GM23338 (cell line): ENCODE measurements at regions not wholly inside any gene's neighbourhood (a gene's known extent, or its start where the extent isn't known, plus 50 kb on each side); places are given as distances from the start of the nearest gene placed in this dataset.

ENCODE experiments used
- ATAC-seq: fragments of 200-7000 bp; cut with Tn5 transposase; 3 replicates; pipeline ENCODE4 v1.9.1; 2020
- DNase-seq: peaks from one replicate; pipeline ENCODE4 v3.0.0-alpha.2; 2015; ENCODE audit warnings: low spot score
- H2AFZ ChIP-seq: fragments of 200-600 bp; sonication (generic); 2 replicates; pipeline ENCODE4 v1.8.0; 2016; ENCODE audit warnings: antibody characterized with exemption, mild to moderate bottlenecking, moderate library complexity
- H3F3A ChIP-seq: fragments of 200-600 bp; sonication (generic); replicated peaks from 2 replicates; pipeline ENCODE4 v1.8.0; 2017; ENCODE audit warnings: antibody characterized with exemption, mixed run types, low read depth
- H3K27ac ChIP-seq: fragments of 200-600 bp; sonication (generic); 2 replicates; pipeline ENCODE4 v1.6.1; 2016; ENCODE audit warnings: low read depth
- H3K27me3 ChIP-seq: fragments of 200-600 bp; sonication (generic); 2 replicates; pipeline ENCODE4 v1.8.0; 2016; ENCODE audit warnings: mild to moderate bottlenecking, mixed run types, moderate library complexity; ENCODE audit not compliant: insufficient read depth
- H3K36me3 ChIP-seq: fragments of 200-600 bp; sonication (generic); 2 replicates; pipeline ENCODE4 v1.8.0; 2016; ENCODE audit warnings: mild to moderate bottlenecking; ENCODE audit not compliant: insufficient read depth
- H3K4me1 ChIP-seq: fragments of 200-600 bp; sonication (generic); 2 replicates; pipeline ENCODE4 v1.8.0; 2016; ENCODE audit warnings: mild to moderate bottlenecking, moderate library complexity; ENCODE audit not compliant: insufficient read depth
- H3K4me2 ChIP-seq: fragments of 200-600 bp; sonication (generic); 2 replicates; pipeline ENCODE4 v1.7.1; 2017; ENCODE audit warnings: mixed run types
- H3K4me3 ChIP-seq: fragments of 200-600 bp; sonication (generic); 2 replicates; pipeline ENCODE4 v1.6.1; 2016; ENCODE audit warnings: mixed run types
- H3K79me2 ChIP-seq: fragments of 200-600 bp; sonication (generic); replicated peaks from 2 replicates; pipeline ENCODE4 v1.8.0; 2017; ENCODE audit warnings: mild to moderate bottlenecking; ENCODE audit not compliant: insufficient read depth
- H3K9me2 ChIP-seq: fragments of 200-600 bp; sonication (generic); 2 replicates; pipeline ENCODE4 v1.8.0; 2017; ENCODE audit not compliant: insufficient read depth
- H4K20me1 ChIP-seq: fragments of 200-600 bp; sonication (generic); replicated peaks from 2 replicates; pipeline ENCODE4 v1.8.0; 2017; ENCODE audit warnings: mild to moderate bottlenecking; ENCODE audit not compliant: insufficient read depth
- H3K27ac Mint-ChIP-seq: 2 replicates; pipeline ENCODE4 v1.8.0; 2020; ENCODE audit warnings: inconsistent platforms, mild to moderate bottlenecking, moderate library complexity, mixed read lengths
- H3K27me3 Mint-ChIP-seq: 3 replicates; pipeline ENCODE4 v1.8.0; 2022; ENCODE audit warnings: low read depth, mild to moderate bottlenecking, moderate library complexity, mixed read lengths, inconsistent platforms; ENCODE audit not compliant: insufficient read depth, poor library complexity
- H3K36me3 Mint-ChIP-seq: 3 replicates; pipeline ENCODE4 v1.8.0; 2021; ENCODE audit warnings: low read depth, mild to moderate bottlenecking, inconsistent platforms, moderate library complexity, mixed read lengths
- H3K4me1 Mint-ChIP-seq: 3 replicates; pipeline ENCODE4 v1.8.0; 2020; ENCODE audit warnings: mild to moderate bottlenecking, inconsistent platforms, mixed read lengths
- H3K4me3 Mint-ChIP-seq: 3 replicates; pipeline ENCODE4 v1.8.0; 2021; ENCODE audit warnings: moderate library complexity, mild to moderate bottlenecking, inconsistent platforms, mixed read lengths
- H3K9me3 Mint-ChIP-seq: 3 replicates; pipeline ENCODE4 v1.8.0; 2020; ENCODE audit warnings: moderate library complexity, mild to moderate bottlenecking, inconsistent platforms, mixed read lengths
- CREB1 ChIP-seq: fragments of 250-450 bp; sonication (Bioruptor Pico); IDR thresholded peaks from 2 replicates; pipeline ENCODE4 v1.5.0; 2020; ENCODE audit warnings: low read depth, mild to moderate bottlenecking, moderate library complexity
- EZH2 ChIP-seq: fragments of 200-600 bp; sonication (generic); IDR thresholded peaks from one replicate; pipeline ENCODE4 v1.8.0; 2017; ENCODE audit warnings: antibody characterized with exemption, mild to moderate bottlenecking, low read depth; ENCODE audit not compliant: unreplicated experiment
- EZH2phosphoT487 ChIP-seq: fragments of 200-600 bp; sonication (generic); IDR thresholded peaks from one replicate; pipeline ENCODE4 v1.8.1; 2018; ENCODE audit warnings: antibody characterized with exemption; ENCODE audit not compliant: unreplicated experiment
- JUNB ChIP-seq: IDR thresholded peaks from one replicate; pipeline ENCODE4 v1.6.1; 2016; ENCODE audit warnings: antibody characterized with exemption; ENCODE audit not compliant: unreplicated experiment
- POLR2AphosphoS5 ChIP-seq: IDR thresholded peaks from 2 replicates; pipeline ENCODE4 v1.6.1; 2016; ENCODE audit warnings: antibody characterized with exemption, low read depth
- STAT1 ChIP-seq: IDR thresholded peaks from one replicate; pipeline ENCODE4 v1.6.1; 2016; ENCODE audit warnings: antibody characterized with exemption; ENCODE audit not compliant: unreplicated experiment
- TF ChIP-seq, protein P1 (sequence below), 2 experiments: fragments of 200-600 bp in 1 of 2; sonication (generic) in 1 of 2; conservative IDR thresholded peaks; 2 replicates each; pipeline versions ENCODE4 v1.5.1 to v1.6.1; 2016 to 2017; ENCODE audit warnings: antibody characterized with exemption in 2 of 2, low read depth in 2 of 2, mild to moderate bottlenecking in 2 of 2, moderate library complexity in 1 of 2
- TF ChIP-seq, protein P2 (sequence below): IDR thresholded peaks from 2 replicates; pipeline ENCODE4 v1.6.1; 2016; ENCODE audit warnings: antibody characterized with exemption
- TF ChIP-seq, protein P3 (sequence below): fragments of 250-450 bp; sonication (Bioruptor Pico); IDR thresholded peaks from 2 replicates; pipeline ENCODE4 v1.5.0; 2020; ENCODE audit warnings: mild to moderate bottlenecking, moderate library complexity

DNA sequence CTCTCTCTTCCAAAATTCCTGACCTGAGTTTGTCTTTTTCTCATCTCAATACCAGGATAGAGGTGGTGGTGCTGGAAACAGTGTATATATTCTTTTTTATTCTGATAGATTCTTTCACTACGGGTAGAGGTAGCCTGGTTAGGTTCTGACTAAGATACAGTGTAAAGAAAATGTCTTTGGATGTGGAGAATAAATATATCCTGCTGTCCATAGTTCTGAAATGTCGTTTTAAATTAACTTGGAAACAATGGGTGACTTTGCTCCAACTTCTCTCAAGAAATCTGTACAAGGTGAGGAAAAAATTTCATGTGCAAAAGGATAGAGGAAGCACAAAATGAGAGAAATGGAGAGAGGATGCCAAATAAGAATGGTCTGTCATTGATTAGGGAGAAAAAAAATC is 546.1 kb downstream of the GBA3 start:
- no peak overlapping the region for H3K4me3 Mint-ChIP-seq
- H3K9me2 ChIP-seq = peaks cover 3% of the 10 kb centered on the region
- DNase-seq (no peak), ATAC-seq (no peak)
- H2AFZ ChIP-seq = no peak overlapping the region
- peaks cover 18% of the 10 kb centered on the region for H3K4me1 Mint-ChIP-seq
- no peaks in the 10 kb centered on the region for H3K27me3 Mint-ChIP-seq
- no peaks in the 10 kb centered on the region for H4K20me1 ChIP-seq
- H3K4me1 ChIP-seq = peaks cover 25% of the 10 kb centered on the region
- H3F3A ChIP-seq = no peaks in the 10 kb centered on the region
- H3K4me3 ChIP-seq = no peak overlapping the region
- H3K36me3 Mint-ChIP-seq = no peaks in the 10 kb centered on the region
- H3K27me3 ChIP-seq = no peaks in the 10 kb centered on the region
- no peaks in the 10 kb centered on the region for H3K36me3 ChIP-seq
- TF ChIP-seq, protein P1, sequence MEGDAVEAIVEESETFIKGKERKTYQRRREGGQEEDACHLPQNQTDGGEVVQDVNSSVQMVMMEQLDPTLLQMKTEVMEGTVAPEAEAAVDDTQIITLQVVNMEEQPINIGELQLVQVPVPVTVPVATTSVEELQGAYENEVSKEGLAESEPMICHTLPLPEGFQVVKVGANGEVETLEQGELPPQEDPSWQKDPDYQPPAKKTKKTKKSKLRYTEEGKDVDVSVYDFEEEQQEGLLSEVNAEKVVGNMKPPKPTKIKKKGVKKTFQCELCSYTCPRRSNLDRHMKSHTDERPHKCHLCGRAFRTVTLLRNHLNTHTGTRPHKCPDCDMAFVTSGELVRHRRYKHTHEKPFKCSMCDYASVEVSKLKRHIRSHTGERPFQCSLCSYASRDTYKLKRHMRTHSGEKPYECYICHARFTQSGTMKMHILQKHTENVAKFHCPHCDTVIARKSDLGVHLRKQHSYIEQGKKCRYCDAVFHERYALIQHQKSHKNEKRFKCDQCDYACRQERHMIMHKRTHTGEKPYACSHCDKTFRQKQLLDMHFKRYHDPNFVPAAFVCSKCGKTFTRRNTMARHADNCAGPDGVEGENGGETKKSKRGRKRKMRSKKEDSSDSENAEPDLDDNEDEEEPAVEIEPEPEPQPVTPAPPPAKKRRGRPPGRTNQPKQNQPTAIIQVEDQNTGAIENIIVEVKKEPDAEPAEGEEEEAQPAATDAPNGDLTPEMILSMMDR (conservative IDR thresholded peaks at IDR 0.05; ENCODE audit: low read depth in 2 of 2) = no peak
- TF ChIP-seq POLR2AphosphoS5 (no peak), EZH2phosphoT487 (no peak), EZH2 (no peak), STAT1 (no peak), JUNB (no peak), CREB1 (CRISPR knock-in tag) (no peak)
- TF ChIP-seq, protein P2, sequence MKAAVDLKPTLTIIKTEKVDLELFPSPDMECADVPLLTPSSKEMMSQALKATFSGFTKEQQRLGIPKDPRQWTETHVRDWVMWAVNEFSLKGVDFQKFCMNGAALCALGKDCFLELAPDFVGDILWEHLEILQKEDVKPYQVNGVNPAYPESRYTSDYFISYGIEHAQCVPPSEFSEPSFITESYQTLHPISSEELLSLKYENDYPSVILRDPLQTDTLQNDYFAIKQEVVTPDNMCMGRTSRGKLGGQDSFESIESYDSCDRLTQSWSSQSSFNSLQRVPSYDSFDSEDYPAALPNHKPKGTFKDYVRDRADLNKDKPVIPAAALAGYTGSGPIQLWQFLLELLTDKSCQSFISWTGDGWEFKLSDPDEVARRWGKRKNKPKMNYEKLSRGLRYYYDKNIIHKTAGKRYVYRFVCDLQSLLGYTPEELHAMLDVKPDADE = no peak
- TF ChIP-seq, protein P3, sequence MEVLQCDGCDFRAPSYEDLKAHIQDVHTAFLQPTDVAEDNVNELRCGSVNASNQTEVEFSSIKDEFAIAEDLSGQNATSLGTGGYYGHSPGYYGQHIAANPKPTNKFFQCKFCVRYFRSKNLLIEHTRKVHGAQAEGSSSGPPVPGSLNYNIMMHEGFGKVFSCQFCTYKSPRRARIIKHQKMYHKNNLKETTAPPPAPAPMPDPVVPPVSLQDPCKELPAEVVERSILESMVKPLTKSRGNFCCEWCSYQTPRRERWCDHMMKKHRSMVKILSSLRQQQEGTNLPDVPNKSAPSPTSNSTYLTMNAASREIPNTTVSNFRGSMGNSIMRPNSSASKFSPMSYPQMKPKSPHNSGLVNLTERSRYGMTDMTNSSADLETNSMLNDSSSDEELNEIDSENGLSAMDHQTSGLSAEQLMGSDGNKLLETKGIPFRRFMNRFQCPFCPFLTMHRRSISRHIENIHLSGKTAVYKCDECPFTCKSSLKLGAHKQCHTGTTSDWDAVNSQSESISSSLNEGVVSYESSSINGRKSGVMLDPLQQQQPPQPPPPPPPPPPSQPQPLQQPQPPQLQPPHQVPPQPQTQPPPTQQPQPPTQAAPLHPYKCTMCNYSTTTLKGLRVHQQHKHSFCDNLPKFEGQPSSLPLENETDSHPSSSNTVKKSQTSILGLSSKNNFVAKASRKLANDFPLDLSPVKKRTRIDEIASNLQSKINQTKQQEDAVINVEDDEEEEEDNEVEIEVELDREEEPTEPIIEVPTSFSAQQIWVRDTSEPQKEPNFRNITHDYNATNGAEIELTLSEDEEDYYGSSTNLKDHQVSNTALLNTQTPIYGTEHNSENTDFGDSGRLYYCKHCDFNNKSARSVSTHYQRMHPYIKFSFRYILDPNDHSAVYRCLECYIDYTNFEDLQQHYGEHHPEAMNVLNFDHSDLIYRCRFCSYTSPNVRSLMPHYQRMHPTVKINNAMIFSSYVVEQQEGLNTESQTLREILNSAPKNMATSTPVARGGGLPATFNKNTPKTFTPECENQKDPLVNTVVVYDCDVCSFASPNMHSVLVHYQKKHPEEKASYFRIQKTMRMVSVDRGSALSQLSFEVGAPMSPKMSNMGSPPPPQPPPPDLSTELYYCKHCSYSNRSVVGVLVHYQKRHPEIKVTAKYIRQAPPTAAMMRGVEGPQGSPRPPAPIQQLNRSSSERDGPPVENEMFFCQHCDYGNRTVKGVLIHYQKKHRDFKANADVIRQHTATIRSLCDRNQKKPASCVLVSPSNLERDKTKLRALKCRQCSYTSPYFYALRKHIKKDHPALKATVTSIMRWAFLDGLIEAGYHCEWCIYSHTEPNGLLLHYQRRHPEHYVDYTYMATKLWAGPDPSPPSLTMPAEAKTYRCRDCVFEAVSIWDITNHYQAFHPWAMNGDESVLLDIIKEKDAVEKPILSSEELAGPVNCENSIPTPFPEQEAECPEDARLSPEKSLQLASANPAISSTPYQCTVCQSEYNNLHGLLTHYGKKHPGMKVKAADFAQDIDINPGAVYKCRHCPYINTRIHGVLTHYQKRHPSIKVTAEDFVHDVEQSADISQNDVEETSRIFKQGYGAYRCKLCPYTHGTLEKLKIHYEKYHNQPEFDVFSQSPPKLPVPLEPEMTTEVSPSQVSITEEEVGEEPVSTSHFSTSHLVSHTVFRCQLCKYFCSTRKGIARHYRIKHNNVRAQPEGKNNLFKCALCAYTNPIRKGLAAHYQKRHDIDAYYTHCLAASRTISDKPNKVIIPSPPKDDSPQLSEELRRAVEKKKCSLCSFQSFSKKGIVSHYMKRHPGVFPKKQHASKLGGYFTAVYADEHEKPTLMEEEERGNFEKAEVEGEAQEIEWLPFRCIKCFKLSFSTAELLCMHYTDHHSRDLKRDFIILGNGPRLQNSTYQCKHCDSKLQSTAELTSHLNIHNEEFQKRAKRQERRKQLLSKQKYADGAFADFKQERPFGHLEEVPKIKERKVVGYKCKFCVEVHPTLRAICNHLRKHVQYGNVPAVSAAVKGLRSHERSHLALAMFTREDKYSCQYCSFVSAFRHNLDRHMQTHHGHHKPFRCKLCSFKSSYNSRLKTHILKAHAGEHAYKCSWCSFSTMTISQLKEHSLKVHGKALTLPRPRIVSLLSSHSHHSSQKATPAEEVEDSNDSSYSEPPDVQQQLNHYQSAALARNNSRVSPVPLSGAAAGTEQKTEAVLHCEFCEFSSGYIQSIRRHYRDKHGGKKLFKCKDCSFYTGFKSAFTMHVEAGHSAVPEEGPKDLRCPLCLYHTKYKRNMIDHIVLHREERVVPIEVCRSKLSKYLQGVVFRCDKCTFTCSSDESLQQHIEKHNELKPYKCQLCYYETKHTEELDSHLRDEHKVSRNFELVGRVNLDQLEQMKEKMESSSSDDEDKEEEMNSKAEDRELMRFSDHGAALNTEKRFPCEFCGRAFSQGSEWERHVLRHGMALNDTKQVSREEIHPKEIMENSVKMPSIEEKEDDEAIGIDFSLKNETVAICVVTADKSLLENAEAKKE (CRISPR knock-in tag) = no peak
- H3K79me2 ChIP-seq = no peaks in the 10 kb centered on the region
- H3K27ac ChIP-seq = no peak overlapping the region
- no peak overlapping the region for H3K4me2 ChIP-seq
- no peaks in the 10 kb centered on the region for H3K9me3 Mint-ChIP-seq
- H3K27ac Mint-ChIP-seq = no peak overlapping the region
